WTC11 (cell line): ENCODE measurements at regions not wholly inside any gene's neighbourhood (a gene's known extent, or its start where the extent isn't known, plus 50 kb on each side); places are given as distances from the start of the nearest gene placed in this dataset.
"Not testable (repeated sequence)": the region's sequence is repeated elsewhere in the genome, so short reads cannot be mapped to it uniquely, and the experiment has no call there.

Experiments
- ATAC-seq: fragments of 200-7000 bp; cut with Tn5 transposase; 2 replicates; pipeline ENCODE4 v1.10.0; 2021; ENCODE audit warnings: mild to moderate bottlenecking, moderate library complexity
- CTCF ChIA-PET: fragments of 300-600 bp; sonication (Branson Sonifier 250); formaldehyde crosslinking; loops from one replicate; lab custom pipeline; 2021; ENCODE audit warnings: antibody characterized with exemption; lab: Charles Lee
- POLR2A ChIA-PET: fragments of 350-600 bp; sonication (Branson Sonifier 250); formaldehyde crosslinking; loops from one replicate; lab custom pipeline; 2021; ENCODE audit warnings: antibody characterized with exemption; lab: Charles Lee
- DNase-seq: peaks from one replicate; pipeline ENCODE4 v3.0.0; 2021; ENCODE audit warnings: low spot score
- H3K27ac Mint-ChIP-seq: 2 replicates; pipeline ENCODE4 v1.8.0; 2021; ENCODE audit warnings: mixed read lengths
- H3K27me3 Mint-ChIP-seq: 2 replicates; pipeline ENCODE4 v1.8.0; 2021; ENCODE audit warnings: low read depth, mild to moderate bottlenecking, moderate library complexity, mixed read lengths
- H3K36me3 Mint-ChIP-seq: 2 replicates; pipeline ENCODE4 v1.8.0; 2021; ENCODE audit warnings: mixed read lengths
- H3K4me1 Mint-ChIP-seq: 2 replicates; pipeline ENCODE4 v1.8.0; 2022; ENCODE audit warnings: mixed read lengths
- H3K4me3 Mint-ChIP-seq: 2 replicates; pipeline ENCODE4 v1.8.0; 2021; ENCODE audit warnings: mild to moderate bottlenecking, moderate library complexity, mixed read lengths
- H3K9me3 Mint-ChIP-seq: 2 replicates; pipeline ENCODE4 v1.8.0; 2021; ENCODE audit warnings: mixed read lengths
- CBFB ChIP-seq: sonication (generic); formaldehyde crosslinking; IDR thresholded peaks from 2 replicates; pipeline ENCODE4 v1.8.1; 2022; ENCODE audit warnings: mild to moderate bottlenecking, low read depth, missing genetic modification reagents
- ELF4 ChIP-seq: sonication (generic); formaldehyde crosslinking; IDR thresholded peaks from 2 replicates; pipeline ENCODE4 v1.8.1; 2022; ENCODE audit warnings: low read depth, mild to moderate bottlenecking, moderate library complexity, missing genetic modification reagents
- ETV6 ChIP-seq: sonication (generic); formaldehyde crosslinking; IDR thresholded peaks from 2 replicates; pipeline ENCODE4 v1.8.1; 2022; ENCODE audit warnings: mild to moderate bottlenecking, missing genetic modification reagents
- FOXK1 ChIP-seq: sonication (generic); formaldehyde crosslinking; IDR thresholded peaks from 2 replicates; pipeline ENCODE4 v1.8.0; 2022; ENCODE audit warnings: mild to moderate bottlenecking, moderate library complexity, missing genetic modification reagents
- HMGA2 ChIP-seq: fragments of 250-450 bp; sonication (Bioruptor Pico); IDR thresholded peaks from 2 replicates; pipeline ENCODE4 v1.4.0; 2021; ENCODE audit warnings: mild to moderate bottlenecking, moderate library complexity
- IRF2 ChIP-seq: sonication (generic); formaldehyde crosslinking; IDR thresholded peaks from 2 replicates; pipeline ENCODE4 v1.8.0; 2022; ENCODE audit warnings: low read depth, missing genetic modification reagents, borderline replicate concordance
- JAZF1 ChIP-seq: fragments of 250-450 bp; sonication (Bioruptor Pico); IDR thresholded peaks from 2 replicates; pipeline ENCODE4 v1.9.0; 2021; ENCODE audit warnings: moderate library complexity, mild to moderate bottlenecking, inconsistent platforms
- KAT7 ChIP-seq: sonication (generic); formaldehyde crosslinking; IDR thresholded peaks from 2 replicates; pipeline ENCODE4 v1.8.1; 2023; ENCODE audit warnings: missing genetic modification reagents, mild to moderate bottlenecking, borderline replicate concordance
- PRRX2 ChIP-seq: fragments of 250-450 bp; sonication (Bioruptor Pico); IDR thresholded peaks from 2 replicates; pipeline ENCODE4 v1.8.0; 2021; ENCODE audit warnings: mild to moderate bottlenecking
- TCF7 ChIP-seq: sonication (generic); formaldehyde crosslinking; IDR thresholded peaks from 2 replicates; pipeline ENCODE4 v1.8.0; 2022; ENCODE audit warnings: mild to moderate bottlenecking, low read depth, missing genetic modification reagents, moderate library complexity
- TEAD1 ChIP-seq: sonication (generic); formaldehyde crosslinking; IDR thresholded peaks from 2 replicates; pipeline ENCODE4 v1.8.0; 2022; ENCODE audit warnings: mild to moderate bottlenecking, missing genetic modification reagents
- TP53 ChIP-seq: sonication (generic); formaldehyde crosslinking; IDR thresholded peaks from 2 replicates; pipeline ENCODE4 v1.8.1; 2023; ENCODE audit warnings: mild to moderate bottlenecking, missing genetic modification reagents
- ZNF232 ChIP-seq: sonication (generic); formaldehyde crosslinking; IDR thresholded peaks from 2 replicates; pipeline ENCODE4 v1.8.0; 2022; ENCODE audit warnings: mild to moderate bottlenecking, missing genetic modification reagents
- ZNF263 ChIP-seq: sonication (generic); formaldehyde crosslinking; IDR thresholded peaks from 2 replicates; pipeline ENCODE4 v1.8.1; 2022; ENCODE audit warnings: low read depth, mild to moderate bottlenecking, moderate library complexity, missing genetic modification reagents
- ZNF423 ChIP-seq: fragments of 250-450 bp; sonication (Bioruptor Pico); IDR thresholded peaks from 2 replicates; pipeline ENCODE4 v2.1.2; 2022; ENCODE audit warnings: mild to moderate bottlenecking, moderate library complexity
- TF ChIP-seq, protein P1 (sequence below): sonication (generic); formaldehyde crosslinking; IDR thresholded peaks from 2 replicates; pipeline ENCODE4 v1.8.0; 2023; ENCODE audit warnings: missing genetic modification reagents, mild to moderate bottlenecking, borderline replicate concordance
- TF ChIP-seq, protein P2 (sequence below): sonication (generic); formaldehyde crosslinking; IDR thresholded peaks from 2 replicates; pipeline ENCODE4 v1.8.1; 2023; ENCODE audit warnings: mild to moderate bottlenecking, missing genetic modification reagents

DNA sequence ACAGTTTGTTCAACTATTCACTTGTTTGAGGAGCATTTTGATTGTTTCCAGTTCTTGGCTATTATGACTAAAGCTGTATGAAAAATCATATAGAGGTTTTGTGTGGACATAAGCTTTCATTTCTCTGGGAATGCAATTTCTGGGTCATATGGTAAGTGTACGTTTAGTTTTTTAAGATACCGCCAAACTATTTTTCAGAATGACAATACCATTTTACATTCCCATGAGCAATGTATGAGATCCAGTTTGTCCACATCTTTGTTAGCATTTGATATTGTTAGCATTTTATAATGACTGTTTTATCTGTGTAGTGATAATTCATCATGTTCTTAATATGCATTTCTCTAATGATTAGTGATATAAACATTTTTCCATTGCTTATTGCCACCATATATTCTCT lies 258.7 kb upstream of the CTNNB1 start:
- no peak for ATAC-seq
- Mint-ChIP-seq H3K4me3 (no peak overlapping the region), H3K27ac (no peak overlapping the region), H3K9me3 (peaks cover 4% of the 10 kb centered on the region), H3K27me3 (no peaks in the 10 kb centered on the region), H3K4me1 (no peaks in the 10 kb centered on the region), H3K36me3 (no peaks in the 10 kb centered on the region)
- no peak for DNase-seq
- TF ChIP-seq FOXK1 (CRISPR knock-in tag) (no peak), IRF2 (CRISPR knock-in tag) (no peak), ELF4 (no peak), JAZF1 (CRISPR knock-in tag) (no peak), ZNF232 (CRISPR knock-in tag) (no peak), TEAD1 (no peak), ETV6 (CRISPR knock-in tag) (no peak), HMGA2 (CRISPR knock-in tag) (no peak), CBFB (CRISPR knock-in tag) (no peak), TCF7 (CRISPR knock-in tag) (no peak), TP53 (CRISPR knock-in tag) (no peak), PRRX2 (CRISPR knock-in tag) (no peak), ZNF263 (CRISPR knock-in tag) (no peak), KAT7 (CRISPR knock-in tag) (no peak)
- TF ChIP-seq, protein P1, sequence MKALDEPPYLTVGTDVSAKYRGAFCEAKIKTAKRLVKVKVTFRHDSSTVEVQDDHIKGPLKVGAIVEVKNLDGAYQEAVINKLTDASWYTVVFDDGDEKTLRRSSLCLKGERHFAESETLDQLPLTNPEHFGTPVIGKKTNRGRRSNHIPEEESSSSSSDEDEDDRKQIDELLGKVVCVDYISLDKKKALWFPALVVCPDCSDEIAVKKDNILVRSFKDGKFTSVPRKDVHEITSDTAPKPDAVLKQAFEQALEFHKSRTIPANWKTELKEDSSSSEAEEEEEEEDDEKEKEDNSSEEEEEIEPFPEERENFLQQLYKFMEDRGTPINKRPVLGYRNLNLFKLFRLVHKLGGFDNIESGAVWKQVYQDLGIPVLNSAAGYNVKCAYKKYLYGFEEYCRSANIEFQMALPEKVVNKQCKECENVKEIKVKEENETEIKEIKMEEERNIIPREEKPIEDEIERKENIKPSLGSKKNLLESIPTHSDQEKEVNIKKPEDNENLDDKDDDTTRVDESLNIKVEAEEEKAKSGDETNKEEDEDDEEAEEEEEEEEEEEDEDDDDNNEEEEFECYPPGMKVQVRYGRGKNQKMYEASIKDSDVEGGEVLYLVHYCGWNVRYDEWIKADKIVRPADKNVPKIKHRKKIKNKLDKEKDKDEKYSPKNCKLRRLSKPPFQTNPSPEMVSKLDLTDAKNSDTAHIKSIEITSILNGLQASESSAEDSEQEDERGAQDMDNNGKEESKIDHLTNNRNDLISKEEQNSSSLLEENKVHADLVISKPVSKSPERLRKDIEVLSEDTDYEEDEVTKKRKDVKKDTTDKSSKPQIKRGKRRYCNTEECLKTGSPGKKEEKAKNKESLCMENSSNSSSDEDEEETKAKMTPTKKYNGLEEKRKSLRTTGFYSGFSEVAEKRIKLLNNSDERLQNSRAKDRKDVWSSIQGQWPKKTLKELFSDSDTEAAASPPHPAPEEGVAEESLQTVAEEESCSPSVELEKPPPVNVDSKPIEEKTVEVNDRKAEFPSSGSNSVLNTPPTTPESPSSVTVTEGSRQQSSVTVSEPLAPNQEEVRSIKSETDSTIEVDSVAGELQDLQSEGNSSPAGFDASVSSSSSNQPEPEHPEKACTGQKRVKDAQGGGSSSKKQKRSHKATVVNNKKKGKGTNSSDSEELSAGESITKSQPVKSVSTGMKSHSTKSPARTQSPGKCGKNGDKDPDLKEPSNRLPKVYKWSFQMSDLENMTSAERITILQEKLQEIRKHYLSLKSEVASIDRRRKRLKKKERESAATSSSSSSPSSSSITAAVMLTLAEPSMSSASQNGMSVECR (CRISPR knock-in tag): no peak
- ChIA-PET POLR2A (no interaction called here), CTCF (no interaction called here)

DNA sequence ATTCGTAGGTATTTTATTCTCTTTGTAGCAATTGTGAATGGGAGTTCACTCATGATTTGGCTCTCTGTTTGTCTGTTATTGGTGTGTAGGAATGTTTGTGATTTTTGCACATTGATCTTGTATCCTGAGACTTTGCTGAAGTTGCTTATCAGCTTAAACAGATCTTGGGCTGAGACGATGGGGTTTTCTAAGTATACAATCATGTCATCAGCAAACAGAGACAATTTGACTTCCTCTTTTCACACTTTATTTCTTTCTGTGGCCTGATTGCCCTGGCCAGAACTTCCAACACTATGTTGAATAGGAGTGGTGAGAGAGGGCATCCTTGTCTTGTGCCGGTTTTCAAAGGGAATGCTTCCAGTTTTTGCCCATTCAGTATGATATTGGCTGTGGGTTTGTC lies 252.3 kb upstream of the CTNNB1 start:
- POLR2A ChIA-PET, CTCF ChIA-PET, H3K4me1 Mint-ChIP-seq, DNase-seq, H3K4me3 Mint-ChIP-seq, H3K27me3 Mint-ChIP-seq, H3K27ac Mint-ChIP-seq, ATAC-seq: not testable (repeated sequence)
- Mint-ChIP-seq H3K9me3 (peaks cover 29% of the 10 kb centered on the region), H3K36me3 (peaks cover 14% of the 10 kb centered on the region)

- ATAC-seq, CTCF ChIA-PET, H3K27me3 Mint-ChIP-seq, H3K27ac Mint-ChIP-seq, H3K4me1 Mint-ChIP-seq, POLR2A ChIA-PET, H3K4me3 Mint-ChIP-seq, DNase-seq: not testable (repeated sequence)
- peaks cover 28% of the 10 kb centered on the region for H3K36me3 Mint-ChIP-seq
- H3K9me3 Mint-ChIP-seq: peaks cover 44% of the 10 kb centered on the region
Observed at GRCh38 chr3:40949347-40949746, 250.0 kb upstream of the CTNNB1 start.

- H3K9me3 Mint-ChIP-seq: peaks cover 40% of the 10 kb centered on the region
- no peak for TF ChIP-seq ZNF423 (CRISPR knock-in tag)
- TF ChIP-seq, protein P2, sequence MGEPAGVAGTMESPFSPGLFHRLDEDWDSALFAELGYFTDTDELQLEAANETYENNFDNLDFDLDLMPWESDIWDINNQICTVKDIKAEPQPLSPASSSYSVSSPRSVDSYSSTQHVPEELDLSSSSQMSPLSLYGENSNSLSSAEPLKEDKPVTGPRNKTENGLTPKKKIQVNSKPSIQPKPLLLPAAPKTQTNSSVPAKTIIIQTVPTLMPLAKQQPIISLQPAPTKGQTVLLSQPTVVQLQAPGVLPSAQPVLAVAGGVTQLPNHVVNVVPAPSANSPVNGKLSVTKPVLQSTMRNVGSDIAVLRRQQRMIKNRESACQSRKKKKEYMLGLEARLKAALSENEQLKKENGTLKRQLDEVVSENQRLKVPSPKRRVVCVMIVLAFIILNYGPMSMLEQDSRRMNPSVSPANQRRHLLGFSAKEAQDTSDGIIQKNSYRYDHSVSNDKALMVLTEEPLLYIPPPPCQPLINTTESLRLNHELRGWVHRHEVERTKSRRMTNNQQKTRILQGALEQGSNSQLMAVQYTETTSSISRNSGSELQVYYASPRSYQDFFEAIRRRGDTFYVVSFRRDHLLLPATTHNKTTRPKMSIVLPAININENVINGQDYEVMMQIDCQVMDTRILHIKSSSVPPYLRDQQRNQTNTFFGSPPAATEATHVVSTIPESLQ (CRISPR knock-in tag): no peak
- H3K4me1 Mint-ChIP-seq: no peaks in the 10 kb centered on the region
- no peak overlapping the region for H3K4me3 Mint-ChIP-seq
- no peak overlapping the region for H3K27ac Mint-ChIP-seq
- no peaks in the 10 kb centered on the region; the same call in 1 of the 2 replicates for H3K27me3 Mint-ChIP-seq
- ATAC-seq (no peak), DNase-seq (no peak)
- H3K36me3 Mint-ChIP-seq: peaks cover 24% of the 10 kb centered on the region
- CTCF ChIA-PET: no interaction called here
- POLR2A ChIA-PET: no interaction called here
Observed at GRCh38 chr3:40951636-40952035, 247.7 kb upstream of the CTNNB1 start.
